IMR-90 (cell line): ENCODE measurements at regions not wholly inside any gene's neighbourhood (a gene's known extent, or its start where the extent isn't known, plus 50 kb on each side); places are given as distances from the start of the nearest gene placed in this dataset.

ENCODE experiments used
- ATAC-seq: fragments of 200-7000 bp; cut with Tn5 transposase; 2 replicates; pipeline ENCODE4 v1.9.1; 2020; ENCODE audit warnings: low read depth, mild to moderate bottlenecking, moderate library complexity
- BruUV-seq: library from RNA; stranded (reverse); fragments of 400-500 nt; replicated peaks from 2 replicates; lab custom pipeline; 2021; lab: Mats Ljungman, UMichigan
- CTCF ChIA-PET: fragments of 300-600 bp; formaldehyde crosslinking; extraction: SDS; loops from one replicate; lab custom pipeline; 2021; ENCODE audit warnings: antibody characterized with exemption; lab: Yijun Ruan, JAX
- POLR2A ChIA-PET: fragments of 300-600 bp; sonication (Branson Sonifier 250); formaldehyde crosslinking; loops from one replicate; lab custom pipeline; 2022; ENCODE audit warnings: antibody characterized with exemption; ENCODE audit not compliant: unreplicated experiment; lab: Charles Lee
- DNase-seq: peaks from one replicate; pipeline ENCODE4 v3.0.0; 2013
- H2AFZ ChIP-seq: replicated peaks from 2 replicates; pipeline ENCODE3; 2013; ENCODE audit warnings: low read length, mild to moderate bottlenecking; ENCODE audit not compliant: poor library complexity
- H2AK5ac ChIP-seq: 2 replicates; pipeline ENCODE4 v1.6.1; 2013; ENCODE audit warnings: low read depth, low read length, inconsistent platforms
- H2AK9ac ChIP-seq: replicated peaks from 2 replicates; pipeline ENCODE3; 2013; ENCODE audit warnings: mild to moderate bottlenecking, low read depth, low read length, moderate library complexity; ENCODE audit not compliant: poor library complexity
- H2BK120ac ChIP-seq: 2 replicates; pipeline ENCODE4 v1.6.1; 2013; ENCODE audit warnings: low read depth, low read length, inconsistent platforms
- H2BK15ac ChIP-seq: 3 replicates; pipeline ENCODE4 v1.6.1; 2013; ENCODE audit warnings: low read depth, low read length, inconsistent platforms
- H2BK20ac ChIP-seq: 2 replicates; pipeline ENCODE4 v1.6.1; 2013; ENCODE audit warnings: low read depth, mild to moderate bottlenecking, inconsistent platforms, low read length, moderate library complexity
- H2BK5ac ChIP-seq: 2 replicates; pipeline ENCODE4 v1.6.1; 2013; ENCODE audit warnings: mild to moderate bottlenecking, low read depth, low read length, inconsistent platforms; ENCODE audit not compliant: poor library complexity, severe bottlenecking
- H3K14ac ChIP-seq: replicated peaks from 2 replicates; pipeline ENCODE4 v1.6.1; 2013; ENCODE audit warnings: low read depth, low read length, inconsistent platforms
- H3K18ac ChIP-seq: 2 replicates; pipeline ENCODE4 v1.6.1; 2013; ENCODE audit warnings: low read depth, low read length, control low read depth
- H3K23ac ChIP-seq: 2 replicates; pipeline ENCODE4 v1.6.1; 2013; ENCODE audit warnings: low read depth, low read length, inconsistent platforms
- H3K27ac ChIP-seq: 2 replicates; pipeline ENCODE4 v1.5.1; 2013; ENCODE audit warnings: mild to moderate bottlenecking, control low read depth, low read length; ENCODE audit not compliant: insufficient read depth
- H3K27me3 ChIP-seq: 2 replicates; pipeline ENCODE4 v1.6.1; 2013; ENCODE audit warnings: low read length; ENCODE audit not compliant: control insufficient read depth, insufficient read depth
- H3K36me3 ChIP-seq: 2 replicates; pipeline ENCODE4 v1.6.1; 2013; ENCODE audit warnings: low read length, mixed read lengths; ENCODE audit not compliant: control insufficient read depth, insufficient read depth
- H3K4ac ChIP-seq: 2 replicates; pipeline ENCODE4 v1.6.1; 2013; ENCODE audit warnings: low read depth, low read length, inconsistent platforms
- H3K4me1 ChIP-seq: 2 replicates; pipeline ENCODE4 v1.6.1; 2013; ENCODE audit warnings: low read length, mixed read lengths; ENCODE audit not compliant: control insufficient read depth, insufficient read depth
- H3K4me2 ChIP-seq: 2 replicates; pipeline ENCODE4 v1.6.1; 2013; ENCODE audit warnings: low read depth, mild to moderate bottlenecking, control low read depth, low read length, moderate library complexity
- H3K4me3 ChIP-seq: 2 replicates; pipeline ENCODE4 v1.5.1; 2013; ENCODE audit warnings: low read depth, mild to moderate bottlenecking, control low read depth, low read length, moderate library complexity; ENCODE audit not compliant: insufficient read depth
- H3K56ac ChIP-seq: 2 replicates; pipeline ENCODE4 v1.6.1; 2013; ENCODE audit warnings: low read length, inconsistent platforms; ENCODE audit not compliant: insufficient read depth; ENCODE audit errors: extremely low read depth
- H3K79me1 ChIP-seq, 2 experiments: 2 replicates each; pipeline ENCODE4 v1.6.1; 2013; ENCODE audit warnings: low read length in 2 of 2, inconsistent platforms in 1 of 2, low read depth in 1 of 2
- H3K9ac ChIP-seq: 2 replicates; pipeline ENCODE4 v1.6.1; 2013; ENCODE audit warnings: low read depth, low read length, control low read depth
- H3K9me1 ChIP-seq: 2 replicates; pipeline ENCODE4 v1.6.1; 2013; ENCODE audit warnings: low read length, inconsistent platforms; ENCODE audit not compliant: insufficient read depth
- H3K9me3 ChIP-seq: 2 replicates; pipeline ENCODE4 v1.6.1; 2013; ENCODE audit warnings: low read length; ENCODE audit not compliant: control insufficient read depth, insufficient read depth
- H4K20me1 ChIP-seq: 2 replicates; pipeline ENCODE4 v1.6.1; 2013; ENCODE audit warnings: low read length, inconsistent platforms; ENCODE audit not compliant: insufficient read depth
- H4K5ac ChIP-seq: 2 replicates; pipeline ENCODE4 v1.6.1; 2013; ENCODE audit warnings: mild to moderate bottlenecking, low read depth, low read length, control low read depth
- H4K8ac ChIP-seq, 2 experiments: 2 replicates each; pipeline ENCODE4 v1.6.1; 2013; ENCODE audit warnings: low read depth in 2 of 2, low read length in 2 of 2, control low read depth in 1 of 2, inconsistent platforms in 1 of 2
- H4K91ac ChIP-seq: 2 replicates; pipeline ENCODE4 v1.6.1; 2013; ENCODE audit warnings: low read depth, low read length, inconsistent platforms; ENCODE audit not compliant: insufficient read depth
- ELK1 ChIP-seq: fragments of 150-350 bp; IDR thresholded peaks from 2 replicates; pipeline ENCODE4 v1.6.1; 2016; ENCODE audit warnings: low read depth, mild to moderate bottlenecking, low read length, moderate library complexity, borderline replicate concordance
- MAFK ChIP-seq: IDR thresholded peaks from 2 replicates; pipeline ENCODE4 v1.6.1; 2012; ENCODE audit warnings: low read depth, low read length, improper control_type of control experiment
- MAZ ChIP-seq: IDR thresholded peaks from 2 replicates; pipeline ENCODE4 v1.6.1; 2012; ENCODE audit warnings: low read depth, mild to moderate bottlenecking, low read length, improper control_type of control experiment, moderate library complexity, borderline replicate concordance
- RCOR1 ChIP-seq: IDR thresholded peaks from 2 replicates; pipeline ENCODE4 v1.6.1; 2012; ENCODE audit warnings: mild to moderate bottlenecking, low read length, improper control_type of control experiment; ENCODE audit not compliant: insufficient replicate concordance
- RFX5 ChIP-seq: IDR thresholded peaks from 2 replicates; pipeline ENCODE4 v1.8.0; 2012; ENCODE audit warnings: low read depth, mild to moderate bottlenecking, low read length, moderate library complexity
- SMC3 ChIP-seq: fragments of 150-350 bp; IDR thresholded peaks from 2 replicates; pipeline ENCODE4 v1.6.1; 2016; ENCODE audit warnings: low read depth, mild to moderate bottlenecking, antibody characterized with exemption, low read length, moderate library complexity
- WGBS, 2 experiments: methylation state at CpG; one replicate each; pipeline versions ENCODE4 v1.1.5 to v1.1.7; 2013; ENCODE audit warnings: missing lambda C conversion rate in 2 of 2; ENCODE audit not compliant: insufficient read length in 1 of 2; ENCODE audit errors: extremely low coverage in 2 of 2; 5-methylcytosine and 5-hydroxymethylcytosine counted together
- dilution Hi-C: fragments of 300-500 bp; cut with HindIII; formaldehyde crosslinking; loops from one replicate; pipeline ENCODE4 v1.14.3; 2018; ENCODE audit warnings: low sequenced_read_pairs; ENCODE audit not compliant: unreplicated experiment
- in situ Hi-C: fragments of 300-500 bp; cut with MboI; formaldehyde crosslinking; loops from 3 replicates; pipeline ENCODE4 v1.14.3; 2019; ENCODE audit warnings: low sequenced_read_pairs, inconsistent platforms, mixed read lengths
- intact Hi-C: fragments of 100-400 bp; cut with micrococcal nuclease; formaldehyde crosslinking; loops from 2 replicates; pipeline ENCODE4 v1.10.0; 2022

- no peaks in the 10 kb centered on the region for H3K9me3 ChIP-seq
- POLR2A ChIA-PET = no interaction called here
- 0 out of 2 replicates have a peak overlapping the region, but pooled peaks have one; percentile 46 for H3K14ac ChIP-seq
- DNase-seq (peak; percentile 44), ATAC-seq (peak; percentile 64)
- no peak overlapping the region; the same call in 1 of the 2 replicates for H3K18ac ChIP-seq
- no peak overlapping the region; the same call in 2 of the 3 replicates for H2BK15ac ChIP-seq
- CTCF ChIA-PET = no interaction called here
- no peak overlapping the region for H4K5ac ChIP-seq
- H3K79me1 ChIP-seq = no peaks in the 10 kb centered on the region
- H3K27me3 ChIP-seq = no peaks in the 10 kb centered on the region; the same call in 1 of the 2 replicates
- in situ Hi-C loops (no loop called here), intact Hi-C loops (no loop called here), dilution Hi-C loops (no loop called here)
- no peak overlapping the region for H3K9ac ChIP-seq
- no peak overlapping the region for H2AFZ ChIP-seq
- peaks cover 4% of the 10 kb centered on the region; the same call in 1 of the 2 replicates for H4K20me1 ChIP-seq
- H3K56ac ChIP-seq = no peak overlapping the region
- peaks cover 3% of the 10 kb centered on the region; the same call in 1 of the 2 replicates for H3K9me1 ChIP-seq
- H2BK120ac ChIP-seq = no peak overlapping the region; the same call in 1 of the 2 replicates
- no TSS peak for BruUV-seq
- H3K4ac ChIP-seq = no peak overlapping the region
- H3K23ac ChIP-seq = no peak overlapping the region
- H3K27ac ChIP-seq = no peak overlapping the region
- no peak overlapping the region for H3K4me3 ChIP-seq
- peak overlapping the region; percentile 38; the same call in 1 of the 2 replicates for H2AK5ac ChIP-seq
- H3K36me3 ChIP-seq = no peaks in the 10 kb centered on the region
- 0 out of 2 replicates have a peak overlapping the region, but pooled peaks have one; percentile 6 for H3K4me2 ChIP-seq
- H4K91ac ChIP-seq = no peak overlapping the region
- no peak overlapping the region for H2AK9ac ChIP-seq
- no peak overlapping the region for H4K8ac ChIP-seq
- WGBS, 2 experiments = 90% methylated on average over 6 of the region's 8 CpGs; no CpG with 5 or more reads in 1 of the 2 experiments
- H2BK5ac ChIP-seq = no peak overlapping the region
- H3K4me1 ChIP-seq = peaks cover 15% of the 10 kb centered on the region
- no peak for TF ChIP-seq ELK1
- TF ChIP-seq SMC3 = no peak
- TF ChIP-seq MAZ = no peak
- TF ChIP-seq RCOR1 = no peak
- TF ChIP-seq MAFK = no peak
- no peak for TF ChIP-seq RFX5
- no peak overlapping the region; the same call in 1 of the 2 replicates for H2BK20ac ChIP-seq
These were observed 106.0 kb downstream of the ADAMTS15 start for GRCh38 chr11:130554241-130555055.
